ENCODE measurements at regions not wholly inside any gene's neighbourhood (a gene's known extent, or its start where the extent isn't known, plus 50 kb on each side); places are given as distances from the start of the nearest gene placed in this dataset.

DNA sequence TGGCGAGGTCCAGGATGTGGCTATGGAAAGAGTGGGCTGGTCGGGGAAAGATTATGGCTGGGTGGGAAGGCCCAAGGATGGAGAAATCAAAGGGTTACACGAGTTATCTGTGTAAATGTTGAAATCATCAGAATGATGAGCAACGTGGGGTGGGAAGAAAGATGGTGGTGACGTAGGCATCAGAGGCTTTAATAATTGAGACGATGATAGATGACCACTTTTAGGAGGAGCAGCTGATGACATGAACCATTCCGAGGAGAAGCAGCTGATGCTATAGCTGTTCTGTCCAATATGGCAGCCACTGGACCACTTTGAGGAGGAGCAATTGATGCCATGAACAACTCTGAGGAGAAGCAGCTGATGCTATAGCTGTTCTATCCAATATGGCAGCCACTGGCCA, 141.2 kb downstream of the USP31 start:
- ATAC-seq (ENCODE audit: low read depth): no peak
- H3K4me3 ChIP-seq (ENCODE audit: control extremely low read depth in 1 of 5, extremely low read depth in 1 of 5, insufficient read depth in 1 of 5, low read depth in 2 of 5, low read length in 4 of 5): no peak overlapping the region
- H3K36me3 ChIP-seq (replicated peaks in 1 of 2; ENCODE audit: control extremely low read depth in 1 of 2, control insufficient read depth in 1 of 2, extremely low read depth in 1 of 2, insufficient read depth in 2 of 2, low read length in 1 of 2): no peaks in the 10 kb centered on the region
- no peak for DNase-seq
- Mint-ChIP-seq H3K4me3 (no peak overlapping the region), H3K27ac (no peak overlapping the region), H3K9me3 (ENCODE audit: insufficient read depth) (peaks cover 3% of the 10 kb centered on the region), H3K4me1 (no peaks in the 10 kb centered on the region), H3K27me3 (peaks cover 33% of the 10 kb centered on the region)
- ChIA-PET CTCF (no interaction called here), POLR2A (no interaction called here)
- no peaks in the 10 kb centered on the region for H3K4me1 ChIP-seq (ENCODE audit: control insufficient read depth in 2 of 2, insufficient read depth in 2 of 2, low read length in 2 of 2)
- no peaks in the 10 kb centered on the region for H4K20me1 ChIP-seq (ENCODE audit: control insufficient read depth, insufficient read depth, low read length, poor library complexity, severe bottlenecking)
- no peak for TF ChIP-seq EZH2 (IDR thresholded peaks at IDR 0.05; ENCODE audit: borderline replicate concordance, insufficient read depth, low read depth, low read length, poor library complexity, severe bottlenecking)
- TF ChIP-seq, protein P1, sequence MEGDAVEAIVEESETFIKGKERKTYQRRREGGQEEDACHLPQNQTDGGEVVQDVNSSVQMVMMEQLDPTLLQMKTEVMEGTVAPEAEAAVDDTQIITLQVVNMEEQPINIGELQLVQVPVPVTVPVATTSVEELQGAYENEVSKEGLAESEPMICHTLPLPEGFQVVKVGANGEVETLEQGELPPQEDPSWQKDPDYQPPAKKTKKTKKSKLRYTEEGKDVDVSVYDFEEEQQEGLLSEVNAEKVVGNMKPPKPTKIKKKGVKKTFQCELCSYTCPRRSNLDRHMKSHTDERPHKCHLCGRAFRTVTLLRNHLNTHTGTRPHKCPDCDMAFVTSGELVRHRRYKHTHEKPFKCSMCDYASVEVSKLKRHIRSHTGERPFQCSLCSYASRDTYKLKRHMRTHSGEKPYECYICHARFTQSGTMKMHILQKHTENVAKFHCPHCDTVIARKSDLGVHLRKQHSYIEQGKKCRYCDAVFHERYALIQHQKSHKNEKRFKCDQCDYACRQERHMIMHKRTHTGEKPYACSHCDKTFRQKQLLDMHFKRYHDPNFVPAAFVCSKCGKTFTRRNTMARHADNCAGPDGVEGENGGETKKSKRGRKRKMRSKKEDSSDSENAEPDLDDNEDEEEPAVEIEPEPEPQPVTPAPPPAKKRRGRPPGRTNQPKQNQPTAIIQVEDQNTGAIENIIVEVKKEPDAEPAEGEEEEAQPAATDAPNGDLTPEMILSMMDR (IDR thresholded peaks at IDR 0.05): no peak
- H2AFZ ChIP-seq (ENCODE audit: insufficient read depth, low read depth, low read length, poor library complexity, severe bottlenecking): no peak overlapping the region
- WGBS (ENCODE audit: insufficient coverage): 87% methylated on average over 7 of the region's 7 CpGs
- H3K9me3 ChIP-seq (ENCODE audit: control extremely low read depth in 1 of 3, control insufficient read depth in 2 of 3, insufficient read depth in 1 of 3, low read length in 2 of 3): no peaks in the 10 kb centered on the region
- no peak overlapping the region for H3K27ac ChIP-seq (ENCODE audit: low read length in 2 of 2)
- H3K9ac ChIP-seq (ENCODE audit: low read length): no peak overlapping the region
- no peaks in the 10 kb centered on the region for H3K79me2 ChIP-seq (ENCODE audit: control insufficient read depth, insufficient read depth, low read length)
- peaks cover 0 to 9% (median 0%) of the 10 kb centered on the region in 4 experiments for H3K27me3 ChIP-seq (replicated peaks in 1 of 4; ENCODE audit: control extremely low read depth in 1 of 4, control insufficient read depth in 3 of 4, insufficient read depth in 4 of 4, low read length in 3 of 4)
- intact Hi-C loops (cut with micrococcal nuclease): no loop called here
- H3K4me2 ChIP-seq (replicated peaks; ENCODE audit: low read depth, low read length, poor library complexity, severe bottlenecking): no peak overlapping the region

DNA sequence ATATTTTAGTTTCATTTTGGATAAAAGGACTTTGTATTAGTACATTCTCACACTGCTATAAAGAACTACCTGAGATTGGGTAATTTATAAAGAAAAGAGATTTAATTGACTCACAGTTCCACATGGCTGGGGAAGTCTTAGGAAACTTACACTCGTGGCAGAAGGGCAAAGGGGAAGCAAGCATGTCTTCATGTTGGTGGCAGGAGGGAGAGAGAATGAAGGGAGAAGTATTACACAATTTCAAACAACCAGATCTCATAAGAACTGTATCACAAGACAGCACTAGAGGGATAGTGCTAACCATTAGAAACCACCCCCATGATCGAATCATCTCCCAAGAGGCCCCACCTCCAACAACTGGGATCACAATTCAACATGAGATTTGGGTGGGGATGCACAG, 142.9 kb downstream of the USP31 start:
- no peaks in the 10 kb centered on the region for H3K79me2 ChIP-seq (ENCODE audit: control insufficient read depth, insufficient read depth, low read length)
- POLR2A ChIA-PET: no interaction called here

More for the DNA sequence above, 142.9 kb downstream of the USP31 start:
- CTCF ChIA-PET: no interaction called here
- ATAC-seq (ENCODE audit: low read depth): no peak
- Histone ChIP-seq H3K36me3 (replicated peaks in 1 of 2; ENCODE audit: control extremely low read depth in 1 of 2, control insufficient read depth in 1 of 2, extremely low read depth in 1 of 2, insufficient read depth in 2 of 2, low read length in 1 of 2) (no peaks in the 10 kb centered on the region), H2AFZ (ENCODE audit: insufficient read depth, low read depth, low read length, poor library complexity, severe bottlenecking) (no peak overlapping the region), H3K4me3 (ENCODE audit: control extremely low read depth in 1 of 5, extremely low read depth in 1 of 5, insufficient read depth in 1 of 5, low read depth in 2 of 5, low read length in 4 of 5) (no peak overlapping the region), H3K4me2 (replicated peaks; ENCODE audit: low read depth, low read length, poor library complexity, severe bottlenecking) (no peak overlapping the region), H3K27ac (ENCODE audit: low read length in 2 of 2) (no peak overlapping the region), H3K9ac (ENCODE audit: low read length) (no peak overlapping the region), H4K20me1 (ENCODE audit: control insufficient read depth, insufficient read depth, low read length, poor library complexity, severe bottlenecking) (no peaks in the 10 kb centered on the region), H3K4me1 (ENCODE audit: control insufficient read depth in 2 of 2, insufficient read depth in 2 of 2, low read length in 2 of 2) (no peaks in the 10 kb centered on the region), H3K27me3 (replicated peaks in 1 of 4; ENCODE audit: control extremely low read depth in 1 of 4, control insufficient read depth in 3 of 4, insufficient read depth in 4 of 4, low read length in 3 of 4) (peaks cover 0 to 9% (median 0%) of the 10 kb centered on the region in 4 experiments), H3K9me3 (ENCODE audit: control extremely low read depth in 1 of 3, control insufficient read depth in 2 of 3, insufficient read depth in 1 of 3, low read length in 2 of 3) (no peaks in the 10 kb centered on the region)
- peaks cover 3% of the 10 kb centered on the region for H3K9me3 Mint-ChIP-seq (ENCODE audit: insufficient read depth)
- H3K4me1 Mint-ChIP-seq: no peaks in the 10 kb centered on the region
- TF ChIP-seq EZH2 (IDR thresholded peaks at IDR 0.05; ENCODE audit: borderline replicate concordance, insufficient read depth, low read depth, low read length, poor library complexity, severe bottlenecking): no peak
- TF ChIP-seq, protein P1 (IDR thresholded peaks at IDR 0.05): no peak
- intact Hi-C loops (cut with micrococcal nuclease): no loop called here
- no peak for DNase-seq
- H3K27me3 Mint-ChIP-seq: peaks cover 42% of the 10 kb centered on the region
- H3K4me3 Mint-ChIP-seq: no peak overlapping the region
- WGBS (ENCODE audit: insufficient coverage): 100% methylated on average over 1 of the region's 2 CpGs
- no peak overlapping the region for H3K27ac Mint-ChIP-seq
